Gastrocnemius medialis (tissue), 4 donors: ENCODE measurements at regions not wholly inside any gene's neighbourhood (a gene's known extent, or its start where the extent isn't known, plus 50 kb on each side); places are given as distances from the start of the nearest gene placed in this dataset.

Source experiments
- ATAC-seq, 2 donors: fragments of 150-250 bp; one replicate each; pipeline ENCODE4 v1.9.1; 2016
- DNase-seq, 2 donors: peaks; one replicate each; pipeline ENCODE4 v3.0.0-alpha.2; 2019
- H3K27ac ChIP-seq, 4 donors: fragments of 200-600 bp; sonication (generic); 1 replicate in 1 of 4; 2 replicates in 3 of 4; pipeline ENCODE4 v1.5.1; 2016 to 2018; ENCODE audit warnings: mild to moderate bottlenecking in 2 of 4, moderate library complexity in 1 of 4
- H3K27me3 ChIP-seq, 3 donors: fragments of 200-600 bp; sonication (generic) in 2 of 3; 1 replicate in 1 of 3; 2 replicates in 2 of 3; pipeline versions ENCODE4 v1.5.1 to v1.6.0; 2016 to 2019; ENCODE audit warnings: mild to moderate bottlenecking in 1 of 3, moderate library complexity in 1 of 3
- H3K36me3 ChIP-seq, 2 donors: fragments of 200-600 bp; sonication (generic) in 1 of 2; one replicate each; pipeline ENCODE4 v1.5.1; 2017 to 2018
- H3K4me1 ChIP-seq, 2 donors: fragments of 200-600 bp; sonication (generic) in 1 of 2; one replicate each; pipeline ENCODE4 v1.5.1; 2016 to 2017; ENCODE audit warnings: mild to moderate bottlenecking in 2 of 2
- H3K4me3 ChIP-seq, 4 donors: fragments of 200-600 bp; sonication (generic) in 3 of 4; 1 replicate in 1 of 4; 2 replicates in 3 of 4; pipeline ENCODE4 v1.5.1; 2016 to 2019; ENCODE audit warnings: mild to moderate bottlenecking in 2 of 4
- H3K9me3 ChIP-seq, 3 donors: fragments of 200-600 bp; sonication (generic) in 2 of 3; 1 replicate in 1 of 3; 2 replicates in 2 of 3; pipeline ENCODE4 v1.5.1; 2016 to 2019
- POLR2A ChIP-seq, 2 donors: fragments of 450-650 bp; IDR thresholded peaks; one replicate each; pipeline ENCODE4 v1.6.1; 2017; ENCODE audit warnings: antibody characterized with exemption in 2 of 2, mild to moderate bottlenecking in 2 of 2, moderate library complexity in 2 of 2
- in situ Hi-C, 4 donors: fragments of 200-750 bp; cut with MboI; loops; one replicate each; pipeline versions ENCODE4 v1.15.0 to v1.8.0; 2017; ENCODE audit warnings: low sequenced_read_pairs in 4 of 4
- intact Hi-C: fragments of 100-400 bp; cut with DNase I; formaldehyde crosslinking; loops from one replicate; pipeline ENCODE4 v1.15.1; 2023; ENCODE audit warnings: low total_unique reads
- TF ChIP-seq, protein P1 (sequence below), 5 experiments: fragments of 450-650 bp in 3 of 5; fragments of 200-600 bp in 2 of 5; sonication (generic) in 2 of 5; IDR thresholded peaks in 4 of 5; conservative IDR thresholded peaks in 1 of 5; 1 replicate in 4 of 5; 2 replicates in 1 of 5; pipeline ENCODE4 v1.5.1; 2016 to 2019; ENCODE audit warnings: antibody characterized with exemption in 5 of 5, mild to moderate bottlenecking in 3 of 5, moderate library complexity in 3 of 5

DNA sequence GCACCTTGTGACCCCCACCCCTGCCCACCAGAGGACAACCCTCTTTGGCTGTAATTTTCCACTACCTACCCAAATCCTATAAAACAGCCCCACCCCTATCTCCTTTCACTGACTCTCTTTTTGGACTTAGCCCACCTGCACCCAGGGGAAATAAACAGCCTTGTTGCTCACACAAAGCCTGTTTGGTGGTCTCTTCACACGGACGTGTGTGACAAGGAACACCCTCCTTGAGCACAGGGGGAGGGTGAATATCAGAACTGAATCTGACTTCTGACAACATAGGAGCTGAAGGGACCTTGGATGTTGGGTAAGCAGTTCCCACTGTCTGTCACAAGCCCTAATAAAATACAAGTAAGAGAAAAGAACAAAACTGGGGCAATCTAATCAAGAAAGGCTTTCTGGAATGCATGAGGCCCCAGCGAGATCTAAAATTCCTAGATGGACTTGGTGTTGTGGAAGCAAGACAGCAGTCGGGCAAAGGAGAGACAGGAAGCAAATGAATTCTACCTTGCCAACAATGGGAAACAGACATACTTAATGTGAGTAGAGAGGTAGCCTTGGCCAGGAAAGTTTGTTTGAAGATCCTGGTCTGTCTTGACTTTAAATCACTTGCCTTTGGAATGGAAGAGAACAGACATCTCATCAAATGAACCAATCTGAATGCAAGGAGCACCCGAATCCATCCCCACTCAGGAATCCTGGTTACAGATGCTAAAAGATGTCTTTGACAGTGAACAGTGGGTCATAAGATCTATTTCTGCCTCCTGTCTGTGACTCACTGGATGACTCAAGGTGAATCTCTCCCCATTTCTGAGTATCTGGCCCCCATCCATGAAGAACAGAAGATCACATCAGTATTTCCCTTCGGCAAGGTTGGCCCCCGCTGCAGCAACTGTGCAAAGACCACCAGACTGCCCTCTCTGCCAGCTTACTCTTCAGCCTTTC lies 53.3 kb downstream of the OLFML3 start:
- intact Hi-C loops: no loop called here
- Histone ChIP-seq H3K36me3 (no peaks in the 10 kb centered on the region), H3K9me3 (no peaks in the 10 kb centered on the region), H3K27me3 (no peaks in the 10 kb centered on the region), H3K4me1 (peaks cover 7 to 19% of the 10 kb centered on the region in 2 donors), H3K4me3 (no peak overlapping the region), H3K27ac (peak overlapping the region in 3 of 4 donors; percentile 58 to 74 (median 62))
- no peak for TF ChIP-seq POLR2A (IDR thresholded peaks at IDR 0.05)
- TF ChIP-seq, protein P1, sequence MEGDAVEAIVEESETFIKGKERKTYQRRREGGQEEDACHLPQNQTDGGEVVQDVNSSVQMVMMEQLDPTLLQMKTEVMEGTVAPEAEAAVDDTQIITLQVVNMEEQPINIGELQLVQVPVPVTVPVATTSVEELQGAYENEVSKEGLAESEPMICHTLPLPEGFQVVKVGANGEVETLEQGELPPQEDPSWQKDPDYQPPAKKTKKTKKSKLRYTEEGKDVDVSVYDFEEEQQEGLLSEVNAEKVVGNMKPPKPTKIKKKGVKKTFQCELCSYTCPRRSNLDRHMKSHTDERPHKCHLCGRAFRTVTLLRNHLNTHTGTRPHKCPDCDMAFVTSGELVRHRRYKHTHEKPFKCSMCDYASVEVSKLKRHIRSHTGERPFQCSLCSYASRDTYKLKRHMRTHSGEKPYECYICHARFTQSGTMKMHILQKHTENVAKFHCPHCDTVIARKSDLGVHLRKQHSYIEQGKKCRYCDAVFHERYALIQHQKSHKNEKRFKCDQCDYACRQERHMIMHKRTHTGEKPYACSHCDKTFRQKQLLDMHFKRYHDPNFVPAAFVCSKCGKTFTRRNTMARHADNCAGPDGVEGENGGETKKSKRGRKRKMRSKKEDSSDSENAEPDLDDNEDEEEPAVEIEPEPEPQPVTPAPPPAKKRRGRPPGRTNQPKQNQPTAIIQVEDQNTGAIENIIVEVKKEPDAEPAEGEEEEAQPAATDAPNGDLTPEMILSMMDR (IDR thresholded peaks at IDR 0.05 in 4 of 5, conservative IDR thresholded peaks at IDR 0.05 in 1 of 5): no peak
- in situ Hi-C loops: no loop called here
- DNase-seq (peak in 1 of 2 donors; percentile 8), ATAC-seq (peak; percentile 93 to 98)

DNA sequence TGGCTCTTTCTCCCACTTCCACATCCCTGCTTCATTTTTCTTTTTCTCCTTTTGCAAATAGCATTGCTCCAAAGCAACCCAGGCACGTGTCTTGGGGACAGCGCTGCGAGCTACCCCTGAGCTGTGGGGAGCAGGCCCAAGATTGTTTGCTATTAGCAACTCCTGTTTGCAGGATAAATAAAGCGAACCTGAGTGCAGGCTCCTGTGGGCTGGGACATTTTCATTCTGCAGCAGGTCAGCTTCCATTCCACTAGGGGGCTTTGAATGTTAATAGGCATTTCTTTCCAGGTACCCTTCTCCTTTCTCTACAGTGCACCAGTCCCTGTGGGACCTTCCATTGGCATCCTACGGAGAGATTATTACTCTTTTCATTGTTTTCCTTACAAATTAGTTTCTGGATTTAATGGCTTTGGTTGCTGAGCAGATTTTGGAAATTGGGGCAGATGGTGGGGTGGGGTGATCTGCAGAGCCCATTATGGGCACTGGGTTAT lies 54.0 kb downstream of the OLFML3 start:
- Histone ChIP-seq H3K9me3 (no peaks in the 10 kb centered on the region), H3K4me1 (peaks cover 7 to 16% of the 10 kb centered on the region in 2 donors), H3K4me3 (no peak overlapping the region), H3K27ac (peak overlapping the region in 2 of 4 donors; percentile 58 to 74), H3K36me3 (no peaks in the 10 kb centered on the region), H3K27me3 (no peaks in the 10 kb centered on the region)
- TF ChIP-seq, protein P1 (IDR thresholded peaks at IDR 0.05 in 4 of 5, conservative IDR thresholded peaks at IDR 0.05 in 1 of 5): peak; percentile 15 to 52 (median 29)
- no peak for TF ChIP-seq POLR2A (IDR thresholded peaks at IDR 0.05)
- DNase-seq (no peak), ATAC-seq (peak; percentile 10 to 23)
- in situ Hi-C loops: no loop called here
- intact Hi-C loops: no loop called here

DNA sequence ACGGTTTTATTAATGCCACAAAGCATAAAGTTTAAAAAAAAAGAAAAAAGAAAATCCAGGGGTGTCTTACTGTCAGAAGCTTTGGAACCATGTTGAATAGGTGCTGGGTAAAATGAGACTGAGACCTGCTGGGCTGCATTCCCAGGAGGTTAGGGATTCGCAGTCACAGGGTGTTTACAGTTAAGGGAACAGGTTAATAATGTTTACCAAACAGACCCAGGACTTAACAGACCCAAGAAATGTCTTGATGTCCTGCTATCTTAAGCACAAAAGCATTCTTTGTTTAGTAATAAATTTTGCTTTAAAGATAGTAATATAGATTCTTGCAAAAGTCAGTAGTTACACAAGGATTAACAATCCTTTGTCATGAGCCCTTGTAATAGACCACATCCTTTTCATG lies 54.7 kb downstream of the OLFML3 start:
- Histone ChIP-seq H3K27ac (no peak overlapping the region), H3K36me3 (no peaks in the 10 kb centered on the region), H3K27me3 (no peaks in the 10 kb centered on the region), H3K4me1 (peaks cover 7 to 16% of the 10 kb centered on the region in 2 donors), H3K9me3 (no peaks in the 10 kb centered on the region), H3K4me3 (no peak overlapping the region)
- intact Hi-C loops (no loop called here), in situ Hi-C loops (no loop called here)
- no peak for DNase-seq
- no peak for TF ChIP-seq POLR2A (IDR thresholded peaks at IDR 0.05)
- TF ChIP-seq, protein P1 (IDR thresholded peaks at IDR 0.05 in 4 of 5, conservative IDR thresholded peaks at IDR 0.05 in 1 of 5): no peak
- no peak for ATAC-seq

DNA sequence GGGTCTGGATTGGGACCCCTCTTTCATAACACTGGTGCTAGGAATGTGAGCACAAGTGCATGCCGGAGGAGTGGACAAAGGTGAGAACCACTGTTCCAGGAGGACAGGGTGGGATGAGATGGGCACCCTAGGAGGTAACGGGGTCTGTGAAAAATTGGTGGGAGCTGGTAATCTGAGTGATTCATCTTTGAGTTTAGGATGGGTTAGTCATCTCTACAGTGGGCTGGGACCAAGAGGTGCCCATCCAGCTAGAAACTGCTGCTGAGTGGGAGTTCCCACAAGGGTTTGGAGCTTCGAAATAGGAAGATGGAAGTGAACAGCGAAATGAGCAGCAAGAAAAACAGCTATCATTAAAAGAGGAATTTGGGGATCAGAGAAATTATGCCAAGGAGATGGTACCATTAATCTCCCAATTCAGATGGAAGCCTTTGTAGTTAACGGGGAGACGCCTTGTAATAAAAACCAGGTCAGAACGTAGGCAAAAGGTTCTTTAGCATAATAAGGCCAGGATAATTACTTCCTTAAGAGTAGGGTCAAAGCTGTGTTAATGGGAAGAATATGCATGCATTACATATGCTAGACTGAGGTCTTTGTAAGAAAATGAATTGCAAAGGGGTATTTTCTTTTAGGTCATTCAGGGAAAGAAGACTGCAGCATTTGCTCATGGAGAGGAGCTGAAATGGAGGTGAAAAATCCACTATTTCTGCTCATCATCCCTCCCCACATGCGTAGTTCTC lies 55.5 kb downstream of the OLFML3 start:
- no peaks in the 10 kb centered on the region for H3K36me3 ChIP-seq
- H3K27ac ChIP-seq: no peak overlapping the region
- intact Hi-C loops: no loop called here
- H3K4me3 ChIP-seq: no peak overlapping the region
- no peak for DNase-seq
- H3K27me3 ChIP-seq: no peaks in the 10 kb centered on the region
- H3K9me3 ChIP-seq: no peaks in the 10 kb centered on the region
- no peak for TF ChIP-seq POLR2A (IDR thresholded peaks at IDR 0.05)
- TF ChIP-seq, protein P1 (IDR thresholded peaks at IDR 0.05 in 4 of 5, conservative IDR thresholded peaks at IDR 0.05 in 1 of 5): no peak
- no peak for ATAC-seq
- H3K4me1 ChIP-seq: peaks cover 7 to 16% of the 10 kb centered on the region in 2 donors
- in situ Hi-C loops: no loop called here
